ENCODE measurements at regions not wholly inside any gene's neighbourhood (a gene's known extent, or its start where the extent isn't known, plus 50 kb on each side); places are given as distances from the start of the nearest gene placed in this dataset.

- no peak for TF ChIP-seq CTCF (IDR thresholded peaks at IDR 0.05 in 2 of 3, conservative IDR thresholded peaks at IDR 0.05 in 1 of 3; ENCODE audit: borderline replicate concordance in 1 of 3, insufficient read depth in 1 of 3, low read depth in 2 of 3, low read length in 2 of 3)
- TF ChIP-seq SIN3A (IDR thresholded peaks at IDR 0.05; ENCODE audit: low read depth) = no peak
- no peak for TF ChIP-seq TCF7L2 (IDR thresholded peaks at IDR 0.05; ENCODE audit: borderline replicate concordance, extremely low read depth, insufficient read depth, insufficient read length)
- no peak for TF ChIP-seq EZH2 (IDR thresholded peaks at IDR 0.05)
- no peak for TF ChIP-seq SP1 (IDR thresholded peaks at IDR 0.05; ENCODE audit: low read depth)
- no peak for TF ChIP-seq POLR2AphosphoS5 (IDR thresholded peaks at IDR 0.05; ENCODE audit: low read depth, low read length)
- TF ChIP-seq RAD21 (IDR thresholded peaks at IDR 0.05; ENCODE audit: low read depth) = no peak
- TF ChIP-seq ZBTB33 (IDR thresholded peaks at IDR 0.05; ENCODE audit: extremely low read depth, insufficient replicate concordance, low read length) = no peak
- no peak for TF ChIP-seq POLR2A (IDR thresholded peaks at IDR 0.05; ENCODE audit: borderline replicate concordance, extremely low read depth, insufficient read depth, insufficient read length)
- no peak for TF ChIP-seq ATF3 (IDR thresholded peaks at IDR 0.05)
- no peak for TF ChIP-seq ZNF274 (IDR thresholded peaks at IDR 0.05; ENCODE audit: low read depth, low read length)
- no peak for TF ChIP-seq SRF (IDR thresholded peaks at IDR 0.05; ENCODE audit: low read depth)
- TF ChIP-seq CEBPB (IDR thresholded peaks at IDR 0.05; ENCODE audit: low read depth) = no peak
Observed at GRCh38 chr9:87109231-87109631, 161.9 kb upstream of the GAS1 start.

Data from HCT116 (cell line).